ENCODE measurements at regions not wholly inside any gene's neighbourhood (a gene's known extent, or its start where the extent isn't known, plus 50 kb on each side); places are given as distances from the start of the nearest gene placed in this dataset.

DNA sequence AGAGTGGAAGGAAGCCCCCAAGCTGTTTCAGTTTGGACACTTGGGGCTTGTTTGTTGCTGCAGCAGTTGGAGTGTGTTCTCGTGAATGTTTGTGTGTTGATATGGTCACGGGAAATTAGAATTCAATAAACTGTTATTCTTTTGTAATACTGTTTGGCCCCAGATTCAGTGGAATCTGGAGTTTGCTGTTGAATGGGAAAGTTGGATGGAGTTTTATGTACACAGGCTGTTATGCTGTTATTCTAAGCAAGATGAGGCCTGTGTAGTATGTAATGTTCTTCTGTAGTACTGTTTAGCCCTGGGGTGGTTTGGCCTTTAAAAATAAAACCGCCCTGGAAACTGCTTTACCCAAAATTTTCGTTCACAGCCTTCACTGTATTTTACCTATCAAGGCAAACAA lies 810.4 kb upstream of the HS6ST1 start:
- in situ Hi-C loops (cut with HindIII; ENCODE audit: low pct_ligation_motif_present, low sequenced_read_pairs): no loop called here
- Histone ChIP-seq H3K4me3 (ENCODE audit: low read depth, low read length) (no peak overlapping the region), H3K27me3 (replicated peaks) (no peaks in the 10 kb centered on the region), H3K36me3 (replicated peaks) (no peaks in the 10 kb centered on the region), H3K27ac (no peak overlapping the region)
- DNase-seq: no peak
- TF ChIP-seq, protein P1, sequence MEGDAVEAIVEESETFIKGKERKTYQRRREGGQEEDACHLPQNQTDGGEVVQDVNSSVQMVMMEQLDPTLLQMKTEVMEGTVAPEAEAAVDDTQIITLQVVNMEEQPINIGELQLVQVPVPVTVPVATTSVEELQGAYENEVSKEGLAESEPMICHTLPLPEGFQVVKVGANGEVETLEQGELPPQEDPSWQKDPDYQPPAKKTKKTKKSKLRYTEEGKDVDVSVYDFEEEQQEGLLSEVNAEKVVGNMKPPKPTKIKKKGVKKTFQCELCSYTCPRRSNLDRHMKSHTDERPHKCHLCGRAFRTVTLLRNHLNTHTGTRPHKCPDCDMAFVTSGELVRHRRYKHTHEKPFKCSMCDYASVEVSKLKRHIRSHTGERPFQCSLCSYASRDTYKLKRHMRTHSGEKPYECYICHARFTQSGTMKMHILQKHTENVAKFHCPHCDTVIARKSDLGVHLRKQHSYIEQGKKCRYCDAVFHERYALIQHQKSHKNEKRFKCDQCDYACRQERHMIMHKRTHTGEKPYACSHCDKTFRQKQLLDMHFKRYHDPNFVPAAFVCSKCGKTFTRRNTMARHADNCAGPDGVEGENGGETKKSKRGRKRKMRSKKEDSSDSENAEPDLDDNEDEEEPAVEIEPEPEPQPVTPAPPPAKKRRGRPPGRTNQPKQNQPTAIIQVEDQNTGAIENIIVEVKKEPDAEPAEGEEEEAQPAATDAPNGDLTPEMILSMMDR (IDR thresholded peaks at IDR 0.05; ENCODE audit: low read depth, low read length, missing control alignments): no peak

DNA sequence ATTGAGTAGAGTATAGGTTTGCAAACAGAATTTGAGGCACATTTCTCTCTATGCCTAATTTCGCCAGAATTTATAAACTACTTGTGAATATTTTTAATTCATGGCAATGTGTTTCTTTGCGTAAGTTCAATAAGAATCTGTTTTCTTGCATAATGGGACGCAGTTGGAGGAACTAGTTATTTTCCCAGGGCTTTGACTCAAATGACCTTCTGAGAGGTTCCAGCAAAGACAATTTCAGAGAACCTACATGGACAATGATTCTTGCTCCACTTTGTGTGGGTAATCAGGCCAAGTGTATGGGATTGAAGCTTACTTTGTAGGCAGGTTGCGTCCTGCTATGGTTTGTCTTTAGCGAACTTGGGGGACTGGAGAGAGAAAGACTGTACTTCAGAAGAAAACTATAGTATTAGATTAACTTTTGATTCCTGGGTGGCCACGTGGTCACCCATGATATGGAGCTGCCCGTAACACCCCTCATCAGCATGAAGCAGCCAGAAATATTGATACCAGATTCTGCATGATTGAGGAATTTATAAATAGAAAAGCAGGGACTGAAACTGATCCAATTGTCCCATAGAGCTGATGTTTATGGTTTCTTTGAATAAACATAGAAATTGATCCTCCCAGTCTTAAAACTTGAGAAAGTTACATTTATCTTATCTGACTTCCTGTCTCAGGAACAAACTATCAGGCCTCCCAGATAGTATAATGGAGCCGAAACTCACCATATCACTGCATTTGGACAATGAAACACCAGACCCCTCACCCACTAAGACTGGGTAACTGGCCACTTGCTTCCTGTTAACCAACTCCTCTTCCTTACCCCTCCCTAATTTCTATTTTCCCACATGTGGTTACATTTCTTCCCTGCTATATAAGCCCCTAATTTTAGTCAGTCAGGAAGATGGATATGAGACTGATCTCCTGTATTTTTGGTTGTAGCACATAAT lies 815.3 kb upstream of the HS6ST1 start:
- Histone ChIP-seq H3K4me3 (ENCODE audit: low read depth, low read length) (no peak overlapping the region), H3K27ac (no peak overlapping the region), H3K27me3 (replicated peaks) (no peaks in the 10 kb centered on the region), H3K36me3 (replicated peaks) (no peaks in the 10 kb centered on the region)
- TF ChIP-seq, protein P1 (IDR thresholded peaks at IDR 0.05; ENCODE audit: low read depth, low read length, missing control alignments): no peak
- in situ Hi-C loops (cut with HindIII; ENCODE audit: low pct_ligation_motif_present, low sequenced_read_pairs): no loop called here
- DNase-seq: no peak

DNA sequence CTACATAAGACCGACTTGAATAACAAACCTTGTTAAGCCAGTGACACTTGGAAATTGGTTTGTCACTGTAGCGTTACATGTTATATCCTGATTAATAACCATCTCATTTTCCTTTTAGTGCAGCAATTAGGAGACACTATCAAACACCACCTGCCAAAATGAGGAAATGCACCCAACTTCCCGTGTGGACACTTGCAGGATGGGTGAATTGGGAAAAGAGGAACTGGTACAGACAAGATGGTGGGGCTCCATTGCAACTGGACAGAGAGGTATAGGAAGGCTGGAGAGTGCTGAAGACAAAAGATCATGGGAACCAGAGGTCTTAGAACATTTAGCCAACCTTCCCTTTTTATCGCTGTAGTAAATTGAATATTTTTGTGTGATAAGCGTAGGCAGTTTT lies 816.3 kb upstream of the HS6ST1 start:
- in situ Hi-C loops (cut with HindIII; ENCODE audit: low pct_ligation_motif_present, low sequenced_read_pairs): no loop called here
- DNase-seq: no peak
- Histone ChIP-seq H3K27ac (no peak overlapping the region), H3K4me3 (ENCODE audit: low read depth, low read length) (no peak overlapping the region), H3K27me3 (replicated peaks) (no peaks in the 10 kb centered on the region), H3K36me3 (replicated peaks) (no peaks in the 10 kb centered on the region)
- TF ChIP-seq, protein P1 (IDR thresholded peaks at IDR 0.05; ENCODE audit: low read depth, low read length, missing control alignments): no peak

DNA sequence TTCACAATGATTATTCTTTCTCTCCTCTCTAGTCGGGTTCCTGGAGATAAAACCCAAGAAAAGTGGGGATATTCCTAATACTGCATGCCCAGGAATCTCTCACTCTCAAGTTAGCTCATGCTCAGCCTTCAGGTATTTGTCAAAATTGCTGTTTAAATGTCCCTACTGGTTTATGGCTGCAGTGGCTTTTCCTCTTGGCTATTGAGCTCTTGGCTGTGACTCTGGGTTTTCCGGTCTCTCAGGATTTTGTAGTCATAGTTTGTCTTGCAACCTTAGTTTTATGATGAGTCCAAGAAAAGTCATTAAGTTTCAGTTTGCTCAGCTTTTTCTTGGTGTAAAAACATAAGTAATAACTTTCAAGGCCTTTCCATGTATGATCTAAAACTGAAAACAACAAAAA lies 820.7 kb upstream of the HS6ST1 start:
- in situ Hi-C loops (cut with HindIII; ENCODE audit: low pct_ligation_motif_present, low sequenced_read_pairs): no loop called here
- H3K27me3 ChIP-seq (replicated peaks): no peaks in the 10 kb centered on the region
- TF ChIP-seq, protein P1 (IDR thresholded peaks at IDR 0.05; ENCODE audit: low read depth, low read length, missing control alignments): no peak

DNA sequence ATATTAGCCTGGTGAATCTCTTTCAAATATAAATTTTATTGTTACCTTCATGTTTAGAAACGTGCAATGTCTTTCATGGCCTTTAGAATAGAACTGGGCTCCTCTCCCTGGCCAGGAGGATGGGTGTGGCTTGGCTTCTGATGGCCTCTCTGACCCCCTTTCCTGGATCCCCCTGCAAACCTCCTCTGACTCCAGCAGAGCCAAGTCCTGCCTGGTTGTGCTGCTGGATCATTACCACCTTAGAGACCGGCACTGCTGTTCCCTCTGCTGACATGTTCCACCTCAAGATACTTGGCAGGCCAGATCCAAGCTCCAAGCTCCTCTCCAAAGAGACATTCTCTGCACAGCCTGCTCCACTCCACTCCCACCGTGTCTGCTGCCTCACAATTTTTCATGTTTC lies 823.8 kb upstream of the HS6ST1 start:
- Histone ChIP-seq H3K27ac (no peak overlapping the region), H3K27me3 (replicated peaks) (no peaks in the 10 kb centered on the region), H3K36me3 (replicated peaks) (no peaks in the 10 kb centered on the region), H3K4me3 (ENCODE audit: low read depth, low read length) (no peak overlapping the region)
- DNase-seq: no peak
- TF ChIP-seq, protein P1 (IDR thresholded peaks at IDR 0.05; ENCODE audit: low read depth, low read length, missing control alignments): no peak
- in situ Hi-C loops (cut with HindIII; ENCODE audit: low pct_ligation_motif_present, low sequenced_read_pairs): no loop called here

More for the DNA sequence above, 820.7 kb upstream of the HS6ST1 start:
- no peak for DNase-seq
- Histone ChIP-seq H3K4me3 (ENCODE audit: low read depth, low read length) (no peak overlapping the region), H3K36me3 (replicated peaks) (no peaks in the 10 kb centered on the region), H3K27ac (no peak overlapping the region)

Measured in brain microvascular endothelial cell (primary cell).